BJ (cell line): ENCODE measurements at regions not wholly inside any gene's neighbourhood (a gene's known extent, or its start where the extent isn't known, plus 50 kb on each side); places are given as distances from the start of the nearest gene placed in this dataset.

ENCODE experiments used
- CTCF ChIA-PET: fragments of 350-600 bp; formaldehyde crosslinking; extraction: SDS; loops from one replicate; lab custom pipeline; 2021; ENCODE audit warnings: antibody characterized with exemption, inconsistent platforms; lab: Yijun Ruan, JAX
- POLR2A ChIA-PET: fragments of 300-600 bp; sonication (Branson Sonifier 250); formaldehyde crosslinking; extraction: SDS; loops from one replicate; lab custom pipeline; 2021; ENCODE audit warnings: antibody characterized with exemption; lab: Charles Lee
- DNase-seq: peaks from one replicate; pipeline ENCODE4 v3.0.0-alpha.2; 2011; ENCODE audit warnings: low read depth
- H3K27me3 ChIP-seq: 2 replicates; pipeline ENCODE4 v1.6.0; 2011; ENCODE audit warnings: low read length; ENCODE audit not compliant: control insufficient read depth, insufficient read depth
- H3K36me3 ChIP-seq: 2 replicates; pipeline ENCODE4 v1.5.1; 2011; ENCODE audit warnings: low read length; ENCODE audit not compliant: control insufficient read depth, insufficient read depth
- H3K4me3 ChIP-seq: 2 replicates; pipeline ENCODE4 v1.5.1; 2011; ENCODE audit warnings: low read depth, mild to moderate bottlenecking, control low read depth, low read length
- CTCF ChIP-seq: IDR thresholded peaks from 2 replicates; pipeline ENCODE4 v1.5.1; 2011; ENCODE audit warnings: low read depth, mild to moderate bottlenecking, control low read depth, inconsistent platforms, low read length, moderate library complexity; ENCODE audit not compliant: insufficient read depth

- no peak for TF ChIP-seq CTCF
These were observed 138.8 kb upstream of the ITGA6 start for GRCh38 chr2:172288603-172289002.

GRCh38 chr2:172293952-172294351 lies 133.4 kb upstream of the ITGA6 start:
- POLR2A ChIA-PET = no interaction called here
- no peaks in the 10 kb centered on the region for H3K27me3 ChIP-seq
- no peak for DNase-seq
- CTCF ChIA-PET = interaction anchor here (1.1 kb wide), 1 partner anchor 154 kb away, joined by 3 read pairs; no protein-coding TSS in a partner anchor
- TF ChIP-seq CTCF = no peak
- no peak overlapping the region for H3K4me3 ChIP-seq
- no peaks in the 10 kb centered on the region for H3K36me3 ChIP-seq

More at GRCh38 chr2:172288603-172289002, 138.8 kb upstream of the ITGA6 start:
- no peak overlapping the region for H3K4me3 ChIP-seq
- ChIA-PET CTCF (interaction anchor here (1.9 kb wide), 1 partner anchor 173 kb away, joined by 4 read pairs; no protein-coding TSS in a partner anchor), POLR2A (no interaction called here)
- no peak for DNase-seq
- H3K36me3 ChIP-seq = no peaks in the 10 kb centered on the region
- H3K27me3 ChIP-seq = no peaks in the 10 kb centered on the region

- ChIA-PET CTCF (interaction anchor here (1.1 kb wide), 1 partner anchor 153 kb away, joined by 3 read pairs; no protein-coding TSS in a partner anchor), POLR2A (no interaction called here)
- no peak for DNase-seq
- Histone ChIP-seq H3K36me3 (no peaks in the 10 kb centered on the region), H3K27me3 (no peaks in the 10 kb centered on the region), H3K4me3 (no peak overlapping the region)
- no peak for TF ChIP-seq CTCF
These were observed 132.4 kb upstream of the ITGA6 start for GRCh38 chr2:172294983-172295382.

GRCh38 chr2:172295677-172296076 lies 131.7 kb upstream of the ITGA6 start:
- CTCF ChIA-PET = no interaction called here

More at GRCh38 chr2:172295677-172296076, 131.7 kb upstream of the ITGA6 start:
- Histone ChIP-seq H3K27me3 (no peaks in the 10 kb centered on the region), H3K36me3 (no peaks in the 10 kb centered on the region), H3K4me3 (no peak overlapping the region)
- POLR2A ChIA-PET = no interaction called here
- DNase-seq = no peak
- TF ChIP-seq CTCF = no peak
